ENCODE measurements at regions not wholly inside any gene's neighbourhood (a gene's known extent, or its start where the extent isn't known, plus 50 kb on each side); places are given as distances from the start of the nearest gene placed in this dataset.

- peaks cover 8% of the 10 kb centered on the region for H3K27me3 ChIP-seq (ENCODE audit: insufficient read depth, low read depth, severe bottlenecking)
- no peak overlapping the region for H3K4me3 ChIP-seq (ENCODE audit: low read depth, low read length)
- no peak for DNase-seq
- no peaks in the 10 kb centered on the region for H3K36me3 ChIP-seq
- TF ChIP-seq CTCF (IDR thresholded peaks at IDR 0.05; ENCODE audit: low read depth, low read length) = no peak
- H3K9me3 ChIP-seq (ENCODE audit: severe bottlenecking) = no peaks in the 10 kb centered on the region
- H3K27ac ChIP-seq = no peak overlapping the region
Observed at GRCh38 chr7:21215307-21215706, 212.6 kb upstream of the SP4 start.

- no peaks in the 10 kb centered on the region for H3K9me3 ChIP-seq (ENCODE audit: severe bottlenecking)
- no peak for DNase-seq
- H3K27me3 ChIP-seq (ENCODE audit: insufficient read depth, low read depth, severe bottlenecking) = peaks cover 18% of the 10 kb centered on the region
- H3K36me3 ChIP-seq = no peaks in the 10 kb centered on the region
- no peak overlapping the region for H3K4me3 ChIP-seq (ENCODE audit: low read depth, low read length)
- no peak for TF ChIP-seq CTCF (IDR thresholded peaks at IDR 0.05; ENCODE audit: low read depth, low read length)
- H3K27ac ChIP-seq = no peak overlapping the region
Observed at GRCh38 chr7:21217365-21217764, 210.5 kb upstream of the SP4 start.

- DNase-seq = no peak
- peaks cover 16% of the 10 kb centered on the region for H3K27me3 ChIP-seq (ENCODE audit: insufficient read depth, low read depth, severe bottlenecking)
- TF ChIP-seq CTCF (IDR thresholded peaks at IDR 0.05; ENCODE audit: low read depth, low read length) = no peak
- H3K36me3 ChIP-seq = no peaks in the 10 kb centered on the region
- H3K27ac ChIP-seq = no peak overlapping the region
- no peak overlapping the region for H3K4me3 ChIP-seq (ENCODE audit: low read depth, low read length)
- H3K9me3 ChIP-seq (ENCODE audit: severe bottlenecking) = no peaks in the 10 kb centered on the region
Observed at GRCh38 chr7:21218155-21218554, 209.7 kb upstream of the SP4 start.

- DNase-seq = no peak
- Histone ChIP-seq H3K4me3 (ENCODE audit: low read depth, low read length) (no peak overlapping the region), H3K27ac (no peak overlapping the region), H3K27me3 (ENCODE audit: insufficient read depth, low read depth, severe bottlenecking) (peaks cover 23% of the 10 kb centered on the region), H3K9me3 (ENCODE audit: severe bottlenecking) (no peaks in the 10 kb centered on the region), H3K36me3 (no peaks in the 10 kb centered on the region)
- no peak for TF ChIP-seq CTCF (IDR thresholded peaks at IDR 0.05; ENCODE audit: low read depth, low read length)
Observed at GRCh38 chr7:21221130-21221529, 206.8 kb upstream of the SP4 start.

- H3K27ac ChIP-seq = no peak overlapping the region
- H3K27me3 ChIP-seq (ENCODE audit: insufficient read depth, low read depth, severe bottlenecking) = peaks cover 7% of the 10 kb centered on the region
- no peak for TF ChIP-seq CTCF (IDR thresholded peaks at IDR 0.05; ENCODE audit: low read depth, low read length)
- no peaks in the 10 kb centered on the region for H3K36me3 ChIP-seq
- no peak for DNase-seq
- no peak overlapping the region for H3K4me3 ChIP-seq (ENCODE audit: low read depth, low read length)
- H3K9me3 ChIP-seq (ENCODE audit: severe bottlenecking) = no peaks in the 10 kb centered on the region
Observed at GRCh38 chr7:21238400-21239116, 189.3 kb upstream of the SP4 start.

- no peak for TF ChIP-seq CTCF (IDR thresholded peaks at IDR 0.05; ENCODE audit: low read depth, low read length)
- DNase-seq = no peak
- no peaks in the 10 kb centered on the region for H3K9me3 ChIP-seq (ENCODE audit: severe bottlenecking)
- peaks cover 12% of the 10 kb centered on the region for H3K27me3 ChIP-seq (ENCODE audit: insufficient read depth, low read depth, severe bottlenecking)
- H3K4me3 ChIP-seq (ENCODE audit: low read depth, low read length) = no peak overlapping the region
- H3K27ac ChIP-seq = no peak overlapping the region
- no peaks in the 10 kb centered on the region for H3K36me3 ChIP-seq
Observed at GRCh38 chr7:21243265-21243664, 184.6 kb upstream of the SP4 start.

Measured in WERI-Rb-1 (cell line).